Calu3 (cell line): ENCODE measurements at regions not wholly inside any gene's neighbourhood (a gene's known extent, or its start where the extent isn't known, plus 50 kb on each side); places are given as distances from the start of the nearest gene placed in this dataset.

ENCODE experiments used
- BruUV-seq: library from RNA; stranded (reverse); fragments of 400-500 nt; replicated peaks from 2 replicates; lab custom pipeline; 2021; lab: Mats Ljungman, UMichigan
- CTCF ChIA-PET: fragments of 300-600 bp; sonication (Branson Sonifier 250); formaldehyde crosslinking; loops from one replicate; lab custom pipeline; 2022; ENCODE audit warnings: antibody characterized with exemption; lab: Charles Lee
- DNase-seq: peaks from one replicate; pipeline ENCODE4 v3.0.0; 2022
- H3K27ac Mint-ChIP-seq: one replicate; pipeline ENCODE4 v1.8.0; 2022; ENCODE audit warnings: mixed read lengths; ENCODE audit not compliant: unreplicated experiment
- H3K27me3 Mint-ChIP-seq: one replicate; pipeline ENCODE4 v1.8.0; 2022; ENCODE audit warnings: mixed read lengths; ENCODE audit not compliant: unreplicated experiment
- H3K36me3 Mint-ChIP-seq: one replicate; pipeline ENCODE4 v1.8.0; 2022; ENCODE audit warnings: mild to moderate bottlenecking, moderate library complexity, mixed read lengths; ENCODE audit not compliant: insufficient read depth, unreplicated experiment
- H3K4me1 Mint-ChIP-seq: one replicate; pipeline ENCODE4 v1.8.0; 2022; ENCODE audit warnings: mild to moderate bottlenecking, low read depth, mixed read lengths; ENCODE audit not compliant: unreplicated experiment
- H3K4me3 Mint-ChIP-seq: one replicate; pipeline ENCODE4 v1.8.0; 2022; ENCODE audit warnings: mild to moderate bottlenecking, low read depth, moderate library complexity, mixed read lengths; ENCODE audit not compliant: unreplicated experiment
- H3K9me3 Mint-ChIP-seq: one replicate; pipeline ENCODE4 v1.8.0; 2022; ENCODE audit warnings: low read depth, mixed read lengths; ENCODE audit not compliant: unreplicated experiment
- intact Hi-C: fragments of 100-400 bp; cut with micrococcal nuclease; formaldehyde crosslinking; loops from one replicate; pipeline ENCODE4 v1.10.0; 2022; ENCODE audit not compliant: unreplicated experiment
- TF ChIP-seq, protein P1 (sequence below): fragments of 200-600 bp; IDR thresholded peaks from one replicate; pipeline ENCODE4 v1.8.0; 2022; ENCODE audit warnings: antibody characterized with exemption; ENCODE audit not compliant: unreplicated experiment

DNA sequence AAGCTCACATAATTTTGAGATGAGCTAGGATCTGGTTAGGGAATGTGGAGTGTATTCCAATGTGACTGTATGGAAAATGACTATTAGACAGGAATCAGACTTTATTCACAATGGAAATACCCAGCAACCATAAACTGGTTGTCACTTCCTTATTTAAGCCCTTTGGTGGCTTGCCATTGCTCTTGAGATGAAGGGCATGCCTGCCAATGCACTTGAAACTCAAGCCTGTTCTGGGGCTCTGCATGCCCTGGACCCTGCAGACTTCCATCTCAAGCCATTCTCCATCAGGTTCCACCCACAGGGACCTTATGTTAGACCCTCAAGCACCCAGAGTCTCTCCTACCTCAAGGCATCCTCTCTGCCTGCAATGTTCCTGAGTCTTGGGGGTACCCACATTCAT, 145.5 kb downstream of the MPP7 start:
- Mint-ChIP-seq H3K4me1 (no peaks in the 10 kb centered on the region), H3K9me3 (no peaks in the 10 kb centered on the region), H3K4me3 (no peak overlapping the region), H3K36me3 (no peaks in the 10 kb centered on the region), H3K27me3 (no peaks in the 10 kb centered on the region), H3K27ac (no peak overlapping the region)
- intact Hi-C loops, result no loop called here
- no peak for DNase-seq
- BruUV-seq, result no TSS peak
- CTCF ChIA-PET, result no interaction called here
- TF ChIP-seq, protein P1, sequence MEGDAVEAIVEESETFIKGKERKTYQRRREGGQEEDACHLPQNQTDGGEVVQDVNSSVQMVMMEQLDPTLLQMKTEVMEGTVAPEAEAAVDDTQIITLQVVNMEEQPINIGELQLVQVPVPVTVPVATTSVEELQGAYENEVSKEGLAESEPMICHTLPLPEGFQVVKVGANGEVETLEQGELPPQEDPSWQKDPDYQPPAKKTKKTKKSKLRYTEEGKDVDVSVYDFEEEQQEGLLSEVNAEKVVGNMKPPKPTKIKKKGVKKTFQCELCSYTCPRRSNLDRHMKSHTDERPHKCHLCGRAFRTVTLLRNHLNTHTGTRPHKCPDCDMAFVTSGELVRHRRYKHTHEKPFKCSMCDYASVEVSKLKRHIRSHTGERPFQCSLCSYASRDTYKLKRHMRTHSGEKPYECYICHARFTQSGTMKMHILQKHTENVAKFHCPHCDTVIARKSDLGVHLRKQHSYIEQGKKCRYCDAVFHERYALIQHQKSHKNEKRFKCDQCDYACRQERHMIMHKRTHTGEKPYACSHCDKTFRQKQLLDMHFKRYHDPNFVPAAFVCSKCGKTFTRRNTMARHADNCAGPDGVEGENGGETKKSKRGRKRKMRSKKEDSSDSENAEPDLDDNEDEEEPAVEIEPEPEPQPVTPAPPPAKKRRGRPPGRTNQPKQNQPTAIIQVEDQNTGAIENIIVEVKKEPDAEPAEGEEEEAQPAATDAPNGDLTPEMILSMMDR, result no peak

DNA sequence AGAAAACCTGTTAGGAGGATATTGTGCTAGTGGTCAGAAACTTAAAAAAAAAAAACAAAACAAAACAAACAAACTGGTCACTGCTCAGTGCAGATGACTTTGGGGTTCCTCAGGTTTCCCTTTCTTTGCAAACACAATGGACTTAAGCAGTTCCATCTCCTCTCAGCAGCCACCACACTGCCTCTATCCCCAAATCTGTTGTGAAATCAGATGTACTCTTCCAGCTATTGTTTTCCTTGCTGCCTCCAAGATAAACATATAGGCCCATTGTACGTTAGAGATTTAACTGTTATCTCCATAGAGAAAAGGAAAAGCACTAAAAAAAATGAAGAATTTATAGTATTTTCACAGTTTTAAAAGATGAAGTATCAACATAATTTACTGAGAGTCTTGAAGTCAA, 147.1 kb downstream of the MPP7 start:
- intact Hi-C loops, result no loop called here
- no peak for DNase-seq
- Mint-ChIP-seq H3K27ac (no peak overlapping the region), H3K36me3 (no peaks in the 10 kb centered on the region), H3K9me3 (no peaks in the 10 kb centered on the region), H3K4me3 (no peak overlapping the region), H3K4me1 (no peaks in the 10 kb centered on the region), H3K27me3 (no peaks in the 10 kb centered on the region)
- CTCF ChIA-PET, result no interaction called here
- TF ChIP-seq, protein P1, result no peak
- no TSS peak for BruUV-seq

DNA sequence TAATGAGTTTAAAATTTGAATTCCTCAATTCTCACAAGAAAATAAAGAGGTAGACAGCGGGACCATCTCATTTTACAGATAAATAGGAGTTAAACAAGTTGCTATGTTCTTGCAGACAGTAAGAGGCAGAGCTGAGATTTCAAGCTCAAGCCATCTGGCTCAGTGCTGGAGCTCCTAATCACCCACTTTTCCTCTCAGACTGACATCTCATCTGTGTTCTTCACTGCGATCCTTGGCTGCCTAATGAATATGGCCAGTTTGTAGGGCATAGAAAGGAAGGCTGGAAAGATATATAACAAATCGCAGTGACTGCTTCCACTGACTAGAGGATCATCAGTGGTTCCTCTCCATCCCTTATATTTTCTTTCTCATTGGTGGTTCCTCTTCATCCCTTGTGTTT, 151.2 kb downstream of the MPP7 start:
- Mint-ChIP-seq H3K27me3 (no peaks in the 10 kb centered on the region), H3K4me3 (no peak overlapping the region), H3K9me3 (no peaks in the 10 kb centered on the region), H3K36me3 (no peaks in the 10 kb centered on the region), H3K27ac (no peak overlapping the region), H3K4me1 (no peaks in the 10 kb centered on the region)
- DNase-seq, result no peak
- BruUV-seq, result no TSS peak
- intact Hi-C loops, result no loop called here
- CTCF ChIA-PET, result no interaction called here
- TF ChIP-seq, protein P1, result no peak

DNA sequence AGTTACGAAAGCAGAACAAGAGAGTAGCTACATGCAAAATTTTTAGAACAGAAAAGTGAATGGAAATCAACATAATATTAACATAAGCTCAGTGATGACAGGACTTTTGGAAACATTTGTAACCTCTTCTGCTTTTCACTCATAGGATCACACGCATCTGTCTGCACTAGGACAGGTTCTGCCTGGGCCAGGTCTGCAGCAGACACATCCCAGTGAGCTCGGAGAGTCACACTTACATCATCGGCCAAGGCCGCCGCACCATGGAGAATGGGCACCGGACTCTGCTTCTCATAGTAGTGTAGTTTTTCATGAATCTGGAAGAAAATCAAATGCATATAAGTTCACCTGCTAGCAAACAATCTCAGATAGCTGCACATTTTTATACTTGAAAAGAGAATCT, 150.9 kb upstream of the ODAD2 start:
- Mint-ChIP-seq H3K9me3 (no peaks in the 10 kb centered on the region), H3K4me3 (no peak overlapping the region), H3K36me3 (no peaks in the 10 kb centered on the region), H3K27me3 (no peaks in the 10 kb centered on the region), H3K4me1 (no peaks in the 10 kb centered on the region), H3K27ac (no peak overlapping the region)
- CTCF ChIA-PET, result no interaction called here
- intact Hi-C loops, result no loop called here
- TF ChIP-seq, protein P1, result no peak
- no peak for DNase-seq
- BruUV-seq, result no TSS peak
